IPS-20b (cell line): ENCODE measurements at regions not wholly inside any gene's neighbourhood (a gene's known extent, or its start where the extent isn't known, plus 50 kb on each side); places are given as distances from the start of the nearest gene placed in this dataset.

Experiments
- H3K27ac ChIP-seq: one replicate; pipeline ENCODE4 v1.5.1; 2013; ENCODE audit warnings: low read length
- H3K27me3 ChIP-seq: 2 replicates; pipeline ENCODE4 v1.6.1; 2013; ENCODE audit warnings: mild to moderate bottlenecking, low read length, inconsistent platforms; ENCODE audit not compliant: insufficient read depth
- H3K36me3 ChIP-seq: 2 replicates; pipeline ENCODE4 v1.6.1; 2013; ENCODE audit warnings: low read depth, mild to moderate bottlenecking, inconsistent platforms, low read length, moderate library complexity; ENCODE audit not compliant: insufficient read depth
- H3K4me1 ChIP-seq: 2 replicates; pipeline ENCODE4 v1.6.1; 2013; ENCODE audit warnings: mild to moderate bottlenecking, control low read depth, inconsistent platforms, low read length, moderate library complexity; ENCODE audit not compliant: insufficient read depth
- H3K4me3 ChIP-seq: 2 replicates; pipeline ENCODE4 v1.5.1; 2013; ENCODE audit warnings: mild to moderate bottlenecking, low read length, inconsistent platforms
- H3K9ac ChIP-seq: 2 replicates; pipeline ENCODE4 v1.6.1; 2013; ENCODE audit warnings: low read depth, mild to moderate bottlenecking, inconsistent platforms, low read length, moderate library complexity
- H3K9me3 ChIP-seq: 2 replicates; pipeline ENCODE4 v1.6.1; 2013; ENCODE audit warnings: mild to moderate bottlenecking, low read depth, low read length, inconsistent platforms; ENCODE audit not compliant: insufficient read depth

- Histone ChIP-seq H3K36me3 (no peaks in the 10 kb centered on the region), H3K4me1 (peaks cover 19% of the 10 kb centered on the region), H3K9me3 (no peaks in the 10 kb centered on the region), H3K27me3 (no peaks in the 10 kb centered on the region), H3K4me3 (no peak overlapping the region), H3K27ac (no peak overlapping the region), H3K9ac (no peak overlapping the region)
Measured at GRCh38 chr15:61421938-61422337, 192.8 kb upstream of the RORA start.

GRCh38 chr15:61421470-61421869 is 192.4 kb upstream of the RORA start:
- Histone ChIP-seq H3K27me3 (no peaks in the 10 kb centered on the region), H3K36me3 (no peaks in the 10 kb centered on the region), H3K27ac (no peak overlapping the region), H3K4me1 (peaks cover 15% of the 10 kb centered on the region), H3K9me3 (no peaks in the 10 kb centered on the region), H3K9ac (no peak overlapping the region), H3K4me3 (no peak overlapping the region)

- peaks cover 3% of the 10 kb centered on the region; the same call in 1 of the 2 replicates for H3K9me3 ChIP-seq
- no peaks in the 10 kb centered on the region for H3K27me3 ChIP-seq
- H3K4me3 ChIP-seq: no peak overlapping the region
- H3K36me3 ChIP-seq: no peaks in the 10 kb centered on the region
- no peak overlapping the region for H3K27ac ChIP-seq
- peaks cover 5% of the 10 kb centered on the region for H3K4me1 ChIP-seq
- H3K9ac ChIP-seq: no peak overlapping the region
Measured at GRCh38 chr15:61420546-61420945, 191.4 kb upstream of the RORA start.

GRCh38 chr15:61415617-61416120 is 186.6 kb upstream of the RORA start:
- H3K4me1 ChIP-seq: no peaks in the 10 kb centered on the region
- no peak overlapping the region for H3K4me3 ChIP-seq
- H3K9ac ChIP-seq: no peak overlapping the region
- peaks cover 4% of the 10 kb centered on the region; the same call in 1 of the 2 replicates for H3K9me3 ChIP-seq
- no peak overlapping the region for H3K27ac ChIP-seq
- no peaks in the 10 kb centered on the region for H3K36me3 ChIP-seq
- no peaks in the 10 kb centered on the region for H3K27me3 ChIP-seq

- H3K27ac ChIP-seq: no peak overlapping the region
- peaks cover 4% of the 10 kb centered on the region; the same call in 1 of the 2 replicates for H3K9me3 ChIP-seq
- H3K4me1 ChIP-seq: no peaks in the 10 kb centered on the region
- no peak overlapping the region for H3K9ac ChIP-seq
- H3K27me3 ChIP-seq: no peaks in the 10 kb centered on the region
- no peaks in the 10 kb centered on the region for H3K36me3 ChIP-seq
- no peak overlapping the region for H3K4me3 ChIP-seq
Measured at GRCh38 chr15:61411902-61412510, 182.9 kb upstream of the RORA start.

GRCh38 chr15:61410662-61411061 is 181.6 kb upstream of the RORA start:
- Histone ChIP-seq H3K4me1 (no peaks in the 10 kb centered on the region), H3K9me3 (peaks cover 2% of the 10 kb centered on the region; the same call in 1 of the 2 replicates), H3K27me3 (no peaks in the 10 kb centered on the region), H3K27ac (no peak overlapping the region), H3K9ac (no peak overlapping the region), H3K36me3 (no peaks in the 10 kb centered on the region), H3K4me3 (no peak overlapping the region)

- no peaks in the 10 kb centered on the region for H3K4me1 ChIP-seq
- H3K27ac ChIP-seq: no peak overlapping the region
- H3K4me3 ChIP-seq: no peak overlapping the region
- H3K9me3 ChIP-seq: no peaks in the 10 kb centered on the region
- H3K27me3 ChIP-seq: no peaks in the 10 kb centered on the region
- no peaks in the 10 kb centered on the region for H3K36me3 ChIP-seq
- no peak overlapping the region for H3K9ac ChIP-seq
Measured at GRCh38 chr15:61404567-61404966, 175.5 kb upstream of the RORA start.

GRCh38 chr15:61403884-61404283 is 174.8 kb upstream of the RORA start:
- no peak overlapping the region for H3K27ac ChIP-seq
- H3K27me3 ChIP-seq: no peaks in the 10 kb centered on the region

GRCh38 chr15:61401903-61402698 is 173.0 kb upstream of the RORA start:
- Histone ChIP-seq H3K27ac (no peak overlapping the region), H3K4me3 (no peak overlapping the region), H3K27me3 (no peaks in the 10 kb centered on the region), H3K36me3 (no peaks in the 10 kb centered on the region), H3K4me1 (no peaks in the 10 kb centered on the region), H3K9me3 (no peaks in the 10 kb centered on the region), H3K9ac (no peak overlapping the region)

More at GRCh38 chr15:61403884-61404283, 174.8 kb upstream of the RORA start:
- H3K4me3 ChIP-seq: no peak overlapping the region
- H3K9ac ChIP-seq: no peak overlapping the region
- H3K9me3 ChIP-seq: no peaks in the 10 kb centered on the region
- H3K36me3 ChIP-seq: no peaks in the 10 kb centered on the region
- no peaks in the 10 kb centered on the region for H3K4me1 ChIP-seq

- H3K4me1 ChIP-seq: no peaks in the 10 kb centered on the region
- H3K9me3 ChIP-seq: no peaks in the 10 kb centered on the region
- H3K4me3 ChIP-seq: no peak overlapping the region
- H3K36me3 ChIP-seq: no peaks in the 10 kb centered on the region
- no peak overlapping the region for H3K9ac ChIP-seq
- no peak overlapping the region for H3K27ac ChIP-seq
- H3K27me3 ChIP-seq: no peaks in the 10 kb centered on the region
Measured at GRCh38 chr15:61398310-61398709, 169.2 kb upstream of the RORA start.

GRCh38 chr15:61396235-61396919 is 167.3 kb upstream of the RORA start:
- H3K27ac ChIP-seq: no peak overlapping the region

More at GRCh38 chr15:61396235-61396919, 167.3 kb upstream of the RORA start:
- Histone ChIP-seq H3K4me3 (no peak overlapping the region), H3K4me1 (no peaks in the 10 kb centered on the region), H3K27me3 (no peaks in the 10 kb centered on the region), H3K36me3 (no peaks in the 10 kb centered on the region), H3K9ac (no peak overlapping the region), H3K9me3 (no peaks in the 10 kb centered on the region)
